ENCODE measurements at regions not wholly inside any gene's neighbourhood (a gene's known extent, or its start where the extent isn't known, plus 50 kb on each side); places are given as distances from the start of the nearest gene placed in this dataset.
A peak's percentile ranks its signal among the peaks of the same experiment; 100 is the strongest.
"Not testable (repeated sequence)": the region's sequence is repeated elsewhere in the genome, so short reads cannot be mapped to it uniquely, and the experiment has no call there.

DNA sequence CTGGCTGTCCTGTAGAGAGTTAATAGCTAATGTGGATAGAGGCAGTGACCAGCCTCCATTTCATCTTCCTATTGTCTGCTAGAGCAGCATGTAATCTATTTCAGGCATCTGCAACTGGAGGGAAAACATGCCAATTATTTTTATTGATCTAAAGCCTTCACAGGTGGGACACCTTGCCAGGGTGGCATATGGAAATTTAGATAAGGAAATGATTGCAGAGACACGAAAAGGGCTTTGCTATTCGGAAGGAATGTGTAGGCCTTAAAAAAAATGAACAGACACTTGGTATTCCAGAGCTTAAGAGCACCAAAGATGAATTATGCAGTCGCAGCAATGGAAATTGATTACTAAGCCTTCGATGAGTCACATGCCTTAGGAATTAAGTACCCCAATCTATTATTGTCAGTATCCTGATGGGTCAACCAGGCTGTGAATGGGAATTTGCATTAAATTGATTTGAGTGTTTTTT lies 454.7 kb downstream of the SQOR start:
- intact Hi-C loops (cut with micrococcal nuclease; ENCODE audit: unreplicated experiment), result loop anchor here (1.0 to 5.0 kb wide), 2 partner anchors 294 to 372 kb away; no protein-coding TSS in a partner anchor
- H3K4me1 Mint-ChIP-seq (ENCODE audit: low read depth, unreplicated experiment), result no peaks in the 10 kb centered on the region
- H3K27ac Mint-ChIP-seq (ENCODE audit: unreplicated experiment), result peak overlapping the region; percentile 60
- H3K9me3 Mint-ChIP-seq (ENCODE audit: low read depth, unreplicated experiment), result no peaks in the 10 kb centered on the region
- H3K36me3 Mint-ChIP-seq (ENCODE audit: insufficient read depth, unreplicated experiment), result no peaks in the 10 kb centered on the region
- no TSS peak for BruUV-seq (replicated peaks)
- CTCF ChIA-PET, result no interaction called here
- TF ChIP-seq CTCF (IDR thresholded peaks at IDR 0.05; ENCODE audit: unreplicated experiment), result no peak
- H3K4me3 Mint-ChIP-seq (ENCODE audit: low read depth, unreplicated experiment), result no peak overlapping the region
- DNase-seq, result no peak
- no peaks in the 10 kb centered on the region for H3K27me3 Mint-ChIP-seq (ENCODE audit: unreplicated experiment)

DNA sequence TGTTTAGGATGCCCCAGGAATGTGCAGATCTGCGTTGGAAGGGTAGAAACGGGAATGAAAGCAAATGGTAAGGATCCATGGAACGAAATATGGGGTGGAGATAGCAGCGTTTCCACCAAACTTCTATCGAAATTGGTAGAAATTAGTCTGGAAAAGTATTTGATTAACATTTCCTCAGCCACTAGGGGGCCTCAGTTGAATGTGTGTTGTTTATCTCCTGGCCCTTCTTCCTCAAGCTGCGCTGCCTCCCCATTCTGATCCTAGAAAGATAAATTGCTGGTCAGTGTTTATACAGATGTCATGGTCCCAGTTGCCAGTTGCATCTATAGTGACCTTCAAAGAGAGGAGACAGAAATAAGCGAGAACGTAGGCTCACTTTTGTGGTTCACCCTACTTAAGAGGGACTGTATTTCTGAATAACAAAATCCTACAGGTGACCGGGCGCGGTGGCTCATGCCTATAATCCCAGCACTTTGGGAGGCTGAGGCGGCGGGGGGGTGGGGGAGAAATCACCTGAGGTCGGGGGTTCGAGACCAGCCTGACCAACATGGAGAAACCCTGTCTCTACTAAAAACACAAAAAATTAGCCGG lies 457.1 kb downstream of the SQOR start:
- CTCF ChIA-PET, result interaction anchor here (1.0 kb wide), 1 partner anchor 221 kb away, joined by 3 read pairs; no protein-coding TSS in a partner anchor
- no TSS peak for BruUV-seq (replicated peaks)
- peak; percentile 23 for TF ChIP-seq CTCF (IDR thresholded peaks at IDR 0.05; ENCODE audit: unreplicated experiment)
- Mint-ChIP-seq H3K27me3 (ENCODE audit: unreplicated experiment) (no peaks in the 10 kb centered on the region), H3K4me3 (ENCODE audit: low read depth, unreplicated experiment) (no peak overlapping the region), H3K27ac (ENCODE audit: unreplicated experiment) (no peak overlapping the region), H3K4me1 (ENCODE audit: low read depth, unreplicated experiment) (no peaks in the 10 kb centered on the region), H3K9me3 (ENCODE audit: low read depth, unreplicated experiment) (no peaks in the 10 kb centered on the region), H3K36me3 (ENCODE audit: insufficient read depth, unreplicated experiment) (no peaks in the 10 kb centered on the region)
- DNase-seq, result peak; percentile 51
- intact Hi-C loops (cut with micrococcal nuclease; ENCODE audit: unreplicated experiment), result loop anchor here (1.0 to 5.0 kb wide), 2 partner anchors 170 to 188 kb away; no protein-coding TSS in a partner anchor

- H3K27me3 Mint-ChIP-seq (ENCODE audit: unreplicated experiment); H3K36me3 Mint-ChIP-seq (ENCODE audit: insufficient read depth, unreplicated experiment); H3K4me3 Mint-ChIP-seq (ENCODE audit: low read depth, unreplicated experiment); CTCF ChIA-PET; BruUV-seq (replicated peaks); H3K9me3 Mint-ChIP-seq (ENCODE audit: low read depth, unreplicated experiment); DNase-seq; H3K27ac Mint-ChIP-seq (ENCODE audit: unreplicated experiment); H3K4me1 Mint-ChIP-seq (ENCODE audit: low read depth, unreplicated experiment); intact Hi-C loops (cut with micrococcal nuclease; ENCODE audit: unreplicated experiment): not testable (repeated sequence)
These were observed 463.2 kb downstream of the SQOR start for GRCh38 chr15:46098006-46098405.

DNA sequence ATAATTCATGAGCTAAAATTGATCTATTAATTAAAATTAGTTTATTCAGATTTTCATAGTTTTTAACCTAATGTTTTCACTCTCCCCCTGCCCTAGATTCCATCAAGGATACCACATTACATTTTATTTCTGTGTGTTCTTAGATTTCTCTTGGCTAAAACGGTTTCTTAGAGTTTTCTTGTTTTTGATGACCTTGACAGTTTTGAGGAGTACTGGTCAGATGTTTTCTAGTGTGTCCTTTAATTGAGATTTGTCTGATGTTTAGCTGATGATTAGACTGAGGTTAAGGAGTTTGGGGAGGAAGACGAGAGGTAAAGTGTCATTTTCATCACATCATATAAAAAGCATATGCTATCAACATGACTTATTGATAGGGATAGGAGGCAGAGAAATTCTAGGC lies 475.9 kb downstream of the SQOR start:
- intact Hi-C loops (cut with micrococcal nuclease; ENCODE audit: unreplicated experiment), result no loop called here
- no peak for DNase-seq
- CTCF ChIA-PET, result no interaction called here
- no peak overlapping the region for H3K4me3 Mint-ChIP-seq (ENCODE audit: low read depth, unreplicated experiment)
- peaks cover under 1% of the 10 kb centered on the region for H3K9me3 Mint-ChIP-seq (ENCODE audit: low read depth, unreplicated experiment)
- no peak overlapping the region for H3K27ac Mint-ChIP-seq (ENCODE audit: unreplicated experiment)
- H3K36me3 Mint-ChIP-seq (ENCODE audit: insufficient read depth, unreplicated experiment), result no peaks in the 10 kb centered on the region
- BruUV-seq (replicated peaks), result no TSS peak
- TF ChIP-seq CTCF (IDR thresholded peaks at IDR 0.05; ENCODE audit: unreplicated experiment), result no peak
- H3K27me3 Mint-ChIP-seq (ENCODE audit: unreplicated experiment), result no peaks in the 10 kb centered on the region
- no peaks in the 10 kb centered on the region for H3K4me1 Mint-ChIP-seq (ENCODE audit: low read depth, unreplicated experiment)

DNA sequence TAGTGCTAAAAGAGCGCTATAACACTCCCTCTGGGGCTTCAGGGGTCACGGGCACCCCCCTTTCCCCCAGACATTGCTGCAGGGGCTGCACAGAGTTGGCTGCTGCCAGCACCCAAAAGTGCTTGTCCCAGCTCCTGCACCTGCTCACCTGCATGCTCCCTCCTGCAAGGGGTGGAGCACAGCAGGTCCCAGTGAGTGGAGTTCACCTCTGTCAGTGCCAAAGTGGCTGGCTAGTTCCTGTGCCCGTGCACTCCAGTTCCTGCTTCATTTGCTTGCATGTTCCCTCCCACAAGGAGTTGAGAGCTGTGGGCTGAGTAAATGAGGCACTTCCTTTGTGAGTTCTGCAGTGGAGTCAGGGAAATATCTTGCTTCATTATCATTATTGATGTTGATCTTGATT lies 476.9 kb downstream of the SQOR start:
- Mint-ChIP-seq H3K27ac (ENCODE audit: unreplicated experiment) (no peak overlapping the region), H3K4me3 (ENCODE audit: low read depth, unreplicated experiment) (no peak overlapping the region), H3K27me3 (ENCODE audit: unreplicated experiment) (no peaks in the 10 kb centered on the region), H3K9me3 (ENCODE audit: low read depth, unreplicated experiment) (no peaks in the 10 kb centered on the region), H3K4me1 (ENCODE audit: low read depth, unreplicated experiment) (no peaks in the 10 kb centered on the region), H3K36me3 (ENCODE audit: insufficient read depth, unreplicated experiment) (no peaks in the 10 kb centered on the region)
- no TSS peak for BruUV-seq (replicated peaks)
- peak; percentile 10 for DNase-seq
- CTCF ChIA-PET, result no interaction called here
- intact Hi-C loops (cut with micrococcal nuclease; ENCODE audit: unreplicated experiment), result no loop called here
- no peak for TF ChIP-seq CTCF (IDR thresholded peaks at IDR 0.05; ENCODE audit: unreplicated experiment)
